ENCODE measurements at regions not wholly inside any gene's neighbourhood (a gene's known extent, or its start where the extent isn't known, plus 50 kb on each side); places are given as distances from the start of the nearest gene placed in this dataset.

- peak; percentile 91 for ATAC-seq
- Histone ChIP-seq H3K4me2 (no peak overlapping the region), H3K4me3 (no peak overlapping the region), H4K20me1 (replicated peaks; ENCODE audit: insufficient read depth) (no peaks in the 10 kb centered on the region), H3K4me1 (ENCODE audit: insufficient read depth) (no peaks in the 10 kb centered on the region), H3K27me3 (ENCODE audit: insufficient read depth) (no peaks in the 10 kb centered on the region), H2AFZ (no peak overlapping the region; the same call in 1 of the 2 replicates), H3K9me2 (ENCODE audit: insufficient read depth) (no peaks in the 10 kb centered on the region), H3K27ac (ENCODE audit: low read depth) (no peak overlapping the region), H3K79me2 (replicated peaks; ENCODE audit: insufficient read depth) (no peaks in the 10 kb centered on the region), H3F3A (replicated peaks; ENCODE audit: low read depth) (no peaks in the 10 kb centered on the region), H3K36me3 (ENCODE audit: insufficient read depth) (no peaks in the 10 kb centered on the region)
- no peak overlapping the region for H3K27ac Mint-ChIP-seq
- no peaks in the 10 kb centered on the region for H3K27me3 Mint-ChIP-seq (ENCODE audit: insufficient read depth, low read depth, poor library complexity)
- H3K4me1 Mint-ChIP-seq = no peaks in the 10 kb centered on the region
- peak; percentile 56 for DNase-seq (ENCODE audit: low spot score)
- TF ChIP-seq, protein P1, sequence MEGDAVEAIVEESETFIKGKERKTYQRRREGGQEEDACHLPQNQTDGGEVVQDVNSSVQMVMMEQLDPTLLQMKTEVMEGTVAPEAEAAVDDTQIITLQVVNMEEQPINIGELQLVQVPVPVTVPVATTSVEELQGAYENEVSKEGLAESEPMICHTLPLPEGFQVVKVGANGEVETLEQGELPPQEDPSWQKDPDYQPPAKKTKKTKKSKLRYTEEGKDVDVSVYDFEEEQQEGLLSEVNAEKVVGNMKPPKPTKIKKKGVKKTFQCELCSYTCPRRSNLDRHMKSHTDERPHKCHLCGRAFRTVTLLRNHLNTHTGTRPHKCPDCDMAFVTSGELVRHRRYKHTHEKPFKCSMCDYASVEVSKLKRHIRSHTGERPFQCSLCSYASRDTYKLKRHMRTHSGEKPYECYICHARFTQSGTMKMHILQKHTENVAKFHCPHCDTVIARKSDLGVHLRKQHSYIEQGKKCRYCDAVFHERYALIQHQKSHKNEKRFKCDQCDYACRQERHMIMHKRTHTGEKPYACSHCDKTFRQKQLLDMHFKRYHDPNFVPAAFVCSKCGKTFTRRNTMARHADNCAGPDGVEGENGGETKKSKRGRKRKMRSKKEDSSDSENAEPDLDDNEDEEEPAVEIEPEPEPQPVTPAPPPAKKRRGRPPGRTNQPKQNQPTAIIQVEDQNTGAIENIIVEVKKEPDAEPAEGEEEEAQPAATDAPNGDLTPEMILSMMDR (conservative IDR thresholded peaks at IDR 0.05; ENCODE audit: low read depth in 2 of 2) = peak; percentile 44 to 62
- no peak for TF ChIP-seq ZNF114 (CRISPR knock-in tag; IDR thresholded peaks at IDR 0.05)
- H3K4me3 Mint-ChIP-seq = no peak overlapping the region
- H3K9me3 Mint-ChIP-seq = no peaks in the 10 kb centered on the region
- H3K36me3 Mint-ChIP-seq (ENCODE audit: low read depth) = no peaks in the 10 kb centered on the region
These were observed 404.3 kb downstream of the JRKL start for GRCh38 chr11:96794152-96794551.

GRCh38 chr11:96798445-96798844 is 408.6 kb downstream of the JRKL start:
- Histone ChIP-seq H3K9me2 (ENCODE audit: insufficient read depth) (no peaks in the 10 kb centered on the region), H3K4me2 (no peak overlapping the region), H3K4me1 (ENCODE audit: insufficient read depth) (no peaks in the 10 kb centered on the region), H3K4me3 (no peak overlapping the region), H4K20me1 (replicated peaks; ENCODE audit: insufficient read depth) (no peaks in the 10 kb centered on the region), H2AFZ (peak overlapping the region; percentile 57; the same call in 1 of the 2 replicates), H3F3A (replicated peaks; ENCODE audit: low read depth) (no peaks in the 10 kb centered on the region), H3K79me2 (replicated peaks; ENCODE audit: insufficient read depth) (no peaks in the 10 kb centered on the region), H3K27me3 (ENCODE audit: insufficient read depth) (no peaks in the 10 kb centered on the region), H3K36me3 (ENCODE audit: insufficient read depth) (no peaks in the 10 kb centered on the region), H3K27ac (ENCODE audit: low read depth) (no peak overlapping the region)
- Mint-ChIP-seq H3K4me1 (no peaks in the 10 kb centered on the region), H3K9me3 (no peaks in the 10 kb centered on the region), H3K27me3 (ENCODE audit: insufficient read depth, low read depth, poor library complexity) (no peaks in the 10 kb centered on the region), H3K36me3 (ENCODE audit: low read depth) (no peaks in the 10 kb centered on the region), H3K4me3 (no peak overlapping the region), H3K27ac (no peak overlapping the region)
- ATAC-seq = no peak
- no peak for DNase-seq (ENCODE audit: low spot score)
- TF ChIP-seq STAT1 (IDR thresholded peaks at IDR 0.05; ENCODE audit: unreplicated experiment) (no peak), JUNB (IDR thresholded peaks at IDR 0.05; ENCODE audit: unreplicated experiment) (no peak)
- TF ChIP-seq, protein P2, sequence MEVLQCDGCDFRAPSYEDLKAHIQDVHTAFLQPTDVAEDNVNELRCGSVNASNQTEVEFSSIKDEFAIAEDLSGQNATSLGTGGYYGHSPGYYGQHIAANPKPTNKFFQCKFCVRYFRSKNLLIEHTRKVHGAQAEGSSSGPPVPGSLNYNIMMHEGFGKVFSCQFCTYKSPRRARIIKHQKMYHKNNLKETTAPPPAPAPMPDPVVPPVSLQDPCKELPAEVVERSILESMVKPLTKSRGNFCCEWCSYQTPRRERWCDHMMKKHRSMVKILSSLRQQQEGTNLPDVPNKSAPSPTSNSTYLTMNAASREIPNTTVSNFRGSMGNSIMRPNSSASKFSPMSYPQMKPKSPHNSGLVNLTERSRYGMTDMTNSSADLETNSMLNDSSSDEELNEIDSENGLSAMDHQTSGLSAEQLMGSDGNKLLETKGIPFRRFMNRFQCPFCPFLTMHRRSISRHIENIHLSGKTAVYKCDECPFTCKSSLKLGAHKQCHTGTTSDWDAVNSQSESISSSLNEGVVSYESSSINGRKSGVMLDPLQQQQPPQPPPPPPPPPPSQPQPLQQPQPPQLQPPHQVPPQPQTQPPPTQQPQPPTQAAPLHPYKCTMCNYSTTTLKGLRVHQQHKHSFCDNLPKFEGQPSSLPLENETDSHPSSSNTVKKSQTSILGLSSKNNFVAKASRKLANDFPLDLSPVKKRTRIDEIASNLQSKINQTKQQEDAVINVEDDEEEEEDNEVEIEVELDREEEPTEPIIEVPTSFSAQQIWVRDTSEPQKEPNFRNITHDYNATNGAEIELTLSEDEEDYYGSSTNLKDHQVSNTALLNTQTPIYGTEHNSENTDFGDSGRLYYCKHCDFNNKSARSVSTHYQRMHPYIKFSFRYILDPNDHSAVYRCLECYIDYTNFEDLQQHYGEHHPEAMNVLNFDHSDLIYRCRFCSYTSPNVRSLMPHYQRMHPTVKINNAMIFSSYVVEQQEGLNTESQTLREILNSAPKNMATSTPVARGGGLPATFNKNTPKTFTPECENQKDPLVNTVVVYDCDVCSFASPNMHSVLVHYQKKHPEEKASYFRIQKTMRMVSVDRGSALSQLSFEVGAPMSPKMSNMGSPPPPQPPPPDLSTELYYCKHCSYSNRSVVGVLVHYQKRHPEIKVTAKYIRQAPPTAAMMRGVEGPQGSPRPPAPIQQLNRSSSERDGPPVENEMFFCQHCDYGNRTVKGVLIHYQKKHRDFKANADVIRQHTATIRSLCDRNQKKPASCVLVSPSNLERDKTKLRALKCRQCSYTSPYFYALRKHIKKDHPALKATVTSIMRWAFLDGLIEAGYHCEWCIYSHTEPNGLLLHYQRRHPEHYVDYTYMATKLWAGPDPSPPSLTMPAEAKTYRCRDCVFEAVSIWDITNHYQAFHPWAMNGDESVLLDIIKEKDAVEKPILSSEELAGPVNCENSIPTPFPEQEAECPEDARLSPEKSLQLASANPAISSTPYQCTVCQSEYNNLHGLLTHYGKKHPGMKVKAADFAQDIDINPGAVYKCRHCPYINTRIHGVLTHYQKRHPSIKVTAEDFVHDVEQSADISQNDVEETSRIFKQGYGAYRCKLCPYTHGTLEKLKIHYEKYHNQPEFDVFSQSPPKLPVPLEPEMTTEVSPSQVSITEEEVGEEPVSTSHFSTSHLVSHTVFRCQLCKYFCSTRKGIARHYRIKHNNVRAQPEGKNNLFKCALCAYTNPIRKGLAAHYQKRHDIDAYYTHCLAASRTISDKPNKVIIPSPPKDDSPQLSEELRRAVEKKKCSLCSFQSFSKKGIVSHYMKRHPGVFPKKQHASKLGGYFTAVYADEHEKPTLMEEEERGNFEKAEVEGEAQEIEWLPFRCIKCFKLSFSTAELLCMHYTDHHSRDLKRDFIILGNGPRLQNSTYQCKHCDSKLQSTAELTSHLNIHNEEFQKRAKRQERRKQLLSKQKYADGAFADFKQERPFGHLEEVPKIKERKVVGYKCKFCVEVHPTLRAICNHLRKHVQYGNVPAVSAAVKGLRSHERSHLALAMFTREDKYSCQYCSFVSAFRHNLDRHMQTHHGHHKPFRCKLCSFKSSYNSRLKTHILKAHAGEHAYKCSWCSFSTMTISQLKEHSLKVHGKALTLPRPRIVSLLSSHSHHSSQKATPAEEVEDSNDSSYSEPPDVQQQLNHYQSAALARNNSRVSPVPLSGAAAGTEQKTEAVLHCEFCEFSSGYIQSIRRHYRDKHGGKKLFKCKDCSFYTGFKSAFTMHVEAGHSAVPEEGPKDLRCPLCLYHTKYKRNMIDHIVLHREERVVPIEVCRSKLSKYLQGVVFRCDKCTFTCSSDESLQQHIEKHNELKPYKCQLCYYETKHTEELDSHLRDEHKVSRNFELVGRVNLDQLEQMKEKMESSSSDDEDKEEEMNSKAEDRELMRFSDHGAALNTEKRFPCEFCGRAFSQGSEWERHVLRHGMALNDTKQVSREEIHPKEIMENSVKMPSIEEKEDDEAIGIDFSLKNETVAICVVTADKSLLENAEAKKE (CRISPR knock-in tag; IDR thresholded peaks at IDR 0.05) = no peak
- TF ChIP-seq, protein P3, sequence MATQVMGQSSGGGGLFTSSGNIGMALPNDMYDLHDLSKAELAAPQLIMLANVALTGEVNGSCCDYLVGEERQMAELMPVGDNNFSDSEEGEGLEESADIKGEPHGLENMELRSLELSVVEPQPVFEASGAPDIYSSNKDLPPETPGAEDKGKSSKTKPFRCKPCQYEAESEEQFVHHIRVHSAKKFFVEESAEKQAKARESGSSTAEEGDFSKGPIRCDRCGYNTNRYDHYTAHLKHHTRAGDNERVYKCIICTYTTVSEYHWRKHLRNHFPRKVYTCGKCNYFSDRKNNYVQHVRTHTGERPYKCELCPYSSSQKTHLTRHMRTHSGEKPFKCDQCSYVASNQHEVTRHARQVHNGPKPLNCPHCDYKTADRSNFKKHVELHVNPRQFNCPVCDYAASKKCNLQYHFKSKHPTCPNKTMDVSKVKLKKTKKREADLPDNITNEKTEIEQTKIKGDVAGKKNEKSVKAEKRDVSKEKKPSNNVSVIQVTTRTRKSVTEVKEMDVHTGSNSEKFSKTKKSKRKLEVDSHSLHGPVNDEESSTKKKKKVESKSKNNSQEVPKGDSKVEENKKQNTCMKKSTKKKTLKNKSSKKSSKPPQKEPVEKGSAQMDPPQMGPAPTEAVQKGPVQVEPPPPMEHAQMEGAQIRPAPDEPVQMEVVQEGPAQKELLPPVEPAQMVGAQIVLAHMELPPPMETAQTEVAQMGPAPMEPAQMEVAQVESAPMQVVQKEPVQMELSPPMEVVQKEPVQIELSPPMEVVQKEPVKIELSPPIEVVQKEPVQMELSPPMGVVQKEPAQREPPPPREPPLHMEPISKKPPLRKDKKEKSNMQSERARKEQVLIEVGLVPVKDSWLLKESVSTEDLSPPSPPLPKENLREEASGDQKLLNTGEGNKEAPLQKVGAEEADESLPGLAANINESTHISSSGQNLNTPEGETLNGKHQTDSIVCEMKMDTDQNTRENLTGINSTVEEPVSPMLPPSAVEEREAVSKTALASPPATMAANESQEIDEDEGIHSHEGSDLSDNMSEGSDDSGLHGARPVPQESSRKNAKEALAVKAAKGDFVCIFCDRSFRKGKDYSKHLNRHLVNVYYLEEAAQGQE (IDR thresholded peaks at IDR 0.05; ENCODE audit: unreplicated experiment) = no peak
- TF ChIP-seq, protein P4, sequence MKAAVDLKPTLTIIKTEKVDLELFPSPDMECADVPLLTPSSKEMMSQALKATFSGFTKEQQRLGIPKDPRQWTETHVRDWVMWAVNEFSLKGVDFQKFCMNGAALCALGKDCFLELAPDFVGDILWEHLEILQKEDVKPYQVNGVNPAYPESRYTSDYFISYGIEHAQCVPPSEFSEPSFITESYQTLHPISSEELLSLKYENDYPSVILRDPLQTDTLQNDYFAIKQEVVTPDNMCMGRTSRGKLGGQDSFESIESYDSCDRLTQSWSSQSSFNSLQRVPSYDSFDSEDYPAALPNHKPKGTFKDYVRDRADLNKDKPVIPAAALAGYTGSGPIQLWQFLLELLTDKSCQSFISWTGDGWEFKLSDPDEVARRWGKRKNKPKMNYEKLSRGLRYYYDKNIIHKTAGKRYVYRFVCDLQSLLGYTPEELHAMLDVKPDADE (IDR thresholded peaks at IDR 0.05) = no peak

Data from GM23338 (cell line).